Ascending aorta (tissue), 2 donors: ENCODE measurements at regions not wholly inside any gene's neighbourhood (a gene's known extent, or its start where the extent isn't known, plus 50 kb on each side); places are given as distances from the start of the nearest gene placed in this dataset.

Source experiments
- DNase-seq, 2 donors: peaks; one replicate each; pipeline ENCODE4 v3.0.0-alpha.2; 2019; ENCODE audit warnings: low spot score in 2 of 2
- H3K27ac ChIP-seq, 2 donors: fragments of 200-600 bp; sonication (generic); one replicate each; pipeline ENCODE4 v1.5.1; 2016 to 2017; ENCODE audit warnings: mild to moderate bottlenecking in 1 of 2
- H3K27me3 ChIP-seq: fragments of 200-600 bp; sonication (generic); one replicate; pipeline ENCODE4 v1.5.1; 2017
- H3K36me3 ChIP-seq, 2 donors: fragments of 200-600 bp; sonication (generic); one replicate each; pipeline ENCODE4 v1.5.1; 2016
- H3K4me1 ChIP-seq, 2 donors: fragments of 200-600 bp; sonication (generic); one replicate each; pipeline ENCODE4 v1.5.1; 2016 to 2017; ENCODE audit warnings: mild to moderate bottlenecking in 1 of 2
- H3K4me3 ChIP-seq, 2 donors: fragments of 200-600 bp; sonication (generic); one replicate each; pipeline ENCODE4 v1.5.1; 2016 to 2017; ENCODE audit warnings: mild to moderate bottlenecking in 1 of 2
- H3K9me3 ChIP-seq, 2 donors: fragments of 200-600 bp; sonication (generic); one replicate each; pipeline ENCODE4 v1.5.1; 2016
- intact Hi-C: fragments of 100-400 bp; cut with DNase I; formaldehyde crosslinking; loops from one replicate; pipeline ENCODE4 v1.15.1; 2023
- TF ChIP-seq, protein P1 (sequence below), 3 experiments: fragments of 200-600 bp in 2 of 3; fragments of 450-650 bp in 1 of 3; sonication (generic) in 2 of 3; IDR thresholded peaks; one replicate each; pipeline ENCODE4 v1.5.1; 2016 to 2019; ENCODE audit warnings: antibody characterized with exemption in 3 of 3, mild to moderate bottlenecking in 1 of 3, moderate library complexity in 1 of 3

DNA sequence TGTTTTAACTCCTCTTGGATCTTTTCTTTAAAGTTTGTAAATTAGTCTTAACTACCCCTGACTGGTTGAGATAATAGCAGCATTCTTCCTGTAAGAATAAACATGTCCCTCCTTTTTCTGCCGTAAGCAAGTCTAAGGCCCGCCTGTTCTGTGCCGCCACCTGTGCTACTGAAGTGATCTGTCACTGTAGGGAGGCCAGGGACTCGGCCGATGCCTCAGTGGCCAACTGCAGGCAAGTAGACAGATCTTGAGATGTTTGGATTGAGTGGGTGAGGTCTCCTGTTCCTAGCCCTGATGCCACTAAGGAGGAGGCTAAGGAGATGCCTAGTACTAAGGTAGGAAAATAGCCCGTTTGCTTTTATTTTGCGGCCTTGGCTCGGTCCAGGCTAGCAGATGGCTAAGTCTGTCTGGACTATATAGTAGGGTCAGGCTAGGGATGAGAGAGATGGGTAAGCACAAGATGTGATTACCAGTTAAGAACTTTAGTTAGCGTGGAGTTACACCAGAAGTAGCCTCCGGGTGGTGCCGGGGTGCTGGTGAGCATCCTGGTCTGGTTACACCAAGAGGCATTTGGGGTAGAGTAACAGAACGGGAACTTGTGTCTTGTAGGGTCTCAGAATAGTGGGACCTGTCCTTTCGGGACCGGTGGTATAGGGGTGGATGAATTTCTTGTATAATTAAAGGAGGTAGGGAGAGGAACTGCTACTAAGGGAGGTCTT, 584.2 kb downstream of the SUCLG1 start:
- H3K36me3 ChIP-seq: no peaks in the 10 kb centered on the region
- intact Hi-C loops: no loop called here
- H3K4me3 ChIP-seq: no peak overlapping the region
- no peak for DNase-seq
- H3K4me1 ChIP-seq: no peaks in the 10 kb centered on the region
- no peaks in the 10 kb centered on the region for H3K27me3 ChIP-seq
- H3K9me3 ChIP-seq: no peaks in the 10 kb centered on the region
- TF ChIP-seq, protein P1, sequence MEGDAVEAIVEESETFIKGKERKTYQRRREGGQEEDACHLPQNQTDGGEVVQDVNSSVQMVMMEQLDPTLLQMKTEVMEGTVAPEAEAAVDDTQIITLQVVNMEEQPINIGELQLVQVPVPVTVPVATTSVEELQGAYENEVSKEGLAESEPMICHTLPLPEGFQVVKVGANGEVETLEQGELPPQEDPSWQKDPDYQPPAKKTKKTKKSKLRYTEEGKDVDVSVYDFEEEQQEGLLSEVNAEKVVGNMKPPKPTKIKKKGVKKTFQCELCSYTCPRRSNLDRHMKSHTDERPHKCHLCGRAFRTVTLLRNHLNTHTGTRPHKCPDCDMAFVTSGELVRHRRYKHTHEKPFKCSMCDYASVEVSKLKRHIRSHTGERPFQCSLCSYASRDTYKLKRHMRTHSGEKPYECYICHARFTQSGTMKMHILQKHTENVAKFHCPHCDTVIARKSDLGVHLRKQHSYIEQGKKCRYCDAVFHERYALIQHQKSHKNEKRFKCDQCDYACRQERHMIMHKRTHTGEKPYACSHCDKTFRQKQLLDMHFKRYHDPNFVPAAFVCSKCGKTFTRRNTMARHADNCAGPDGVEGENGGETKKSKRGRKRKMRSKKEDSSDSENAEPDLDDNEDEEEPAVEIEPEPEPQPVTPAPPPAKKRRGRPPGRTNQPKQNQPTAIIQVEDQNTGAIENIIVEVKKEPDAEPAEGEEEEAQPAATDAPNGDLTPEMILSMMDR (IDR thresholded peaks at IDR 0.05): no peak
- H3K27ac ChIP-seq: no peak overlapping the region

DNA sequence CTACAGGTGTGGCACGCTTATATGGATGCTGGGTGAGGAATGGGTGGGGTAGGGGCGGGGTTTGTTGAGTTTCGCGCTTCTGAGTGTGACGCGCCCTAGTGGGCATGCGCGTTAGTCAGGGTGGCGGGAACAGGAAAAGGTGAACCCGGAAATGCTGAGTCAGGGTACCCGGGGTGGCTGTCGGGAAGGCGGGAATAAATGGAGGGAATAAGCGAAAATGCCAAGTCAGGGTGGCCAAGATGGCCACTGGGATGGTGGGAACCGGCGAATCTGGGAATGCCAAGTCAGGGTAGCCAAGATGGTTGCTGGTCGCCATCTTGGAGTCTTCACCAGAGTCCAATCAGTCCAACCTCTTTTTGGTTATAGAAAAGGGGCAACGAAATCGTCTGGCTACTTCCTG, 585.0 kb downstream of the SUCLG1 start:
- TF ChIP-seq, protein P1 (IDR thresholded peaks at IDR 0.05): no peak
- Histone ChIP-seq H3K36me3 (no peaks in the 10 kb centered on the region), H3K4me1 (no peaks in the 10 kb centered on the region), H3K9me3 (no peaks in the 10 kb centered on the region), H3K4me3 (no peak overlapping the region), H3K27ac (no peak overlapping the region), H3K27me3 (no peaks in the 10 kb centered on the region)
- intact Hi-C loops: no loop called here
- DNase-seq: no peak

DNA sequence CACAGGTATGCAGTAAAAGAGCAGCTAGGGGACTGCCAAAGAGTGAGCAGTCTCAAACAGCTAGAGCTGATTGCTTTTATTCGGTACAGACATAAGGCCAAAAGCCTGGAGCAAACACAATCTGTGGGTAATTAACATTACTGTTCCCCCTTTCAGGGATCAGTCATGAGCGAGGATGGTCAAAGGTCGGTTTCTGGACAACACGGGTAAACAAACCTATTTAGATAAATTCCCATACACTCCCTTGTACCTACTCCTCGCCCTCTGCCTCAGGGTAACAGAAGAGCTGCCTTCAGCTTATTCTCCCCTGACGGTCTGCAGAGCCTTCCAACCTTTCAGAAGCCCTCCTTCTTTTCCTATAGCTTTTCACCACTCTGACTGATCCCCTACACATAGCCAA, 586.0 kb downstream of the SUCLG1 start:
- Histone ChIP-seq H3K36me3 (no peaks in the 10 kb centered on the region), H3K27ac (no peak overlapping the region), H3K4me3 (no peak overlapping the region), H3K4me1 (no peaks in the 10 kb centered on the region), H3K27me3 (no peaks in the 10 kb centered on the region), H3K9me3 (no peaks in the 10 kb centered on the region)
- no peak for DNase-seq
- intact Hi-C loops: no loop called here
- TF ChIP-seq, protein P1 (IDR thresholded peaks at IDR 0.05): no peak

DNA sequence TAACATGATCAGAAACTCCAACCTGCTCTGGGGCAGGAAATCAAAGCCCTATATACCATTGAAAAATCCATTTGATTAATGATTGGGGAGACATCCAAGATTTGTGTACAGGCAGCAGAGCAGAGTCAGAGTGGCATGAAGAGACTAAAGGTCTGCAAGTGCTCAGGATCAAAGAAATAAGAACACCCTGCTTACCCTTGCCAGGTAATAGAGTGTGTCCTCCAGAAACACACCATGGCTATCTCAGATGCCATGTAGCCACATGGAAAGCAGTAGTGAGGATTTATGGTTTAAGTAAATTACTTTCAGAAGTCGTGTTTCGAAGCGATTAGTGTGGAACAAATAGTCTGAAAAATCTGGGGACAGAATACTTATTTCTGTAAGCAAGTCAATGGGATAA, 592.9 kb downstream of the SUCLG1 start:
- no peak overlapping the region for H3K4me3 ChIP-seq
- DNase-seq: no peak
- H3K27me3 ChIP-seq: no peaks in the 10 kb centered on the region
- intact Hi-C loops: no loop called here
- H3K36me3 ChIP-seq: no peaks in the 10 kb centered on the region
- TF ChIP-seq, protein P1 (IDR thresholded peaks at IDR 0.05): no peak
- H3K9me3 ChIP-seq: no peaks in the 10 kb centered on the region
- no peaks in the 10 kb centered on the region for H3K4me1 ChIP-seq
- H3K27ac ChIP-seq: no peak overlapping the region

DNA sequence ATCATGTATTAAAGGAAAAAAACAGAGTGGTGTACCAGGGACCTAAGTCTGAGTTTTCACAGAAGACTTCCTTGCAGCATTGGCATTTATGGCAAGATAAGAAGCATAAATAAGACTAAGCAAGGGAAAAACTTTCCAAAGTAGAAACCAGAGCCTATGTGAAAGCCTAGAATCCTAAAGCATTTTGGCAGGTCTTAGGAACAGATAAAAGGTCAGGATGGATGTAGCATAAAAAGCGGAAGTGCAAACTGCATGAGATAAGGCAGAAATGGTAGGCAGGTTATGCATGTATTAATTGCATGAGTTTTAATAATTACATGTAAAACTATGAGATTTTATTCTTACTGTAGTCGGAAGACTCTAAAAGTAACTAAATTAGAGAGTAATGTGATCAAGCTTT, 596.5 kb downstream of the SUCLG1 start:
- H3K27ac ChIP-seq: no peak overlapping the region
- H3K9me3 ChIP-seq: no peaks in the 10 kb centered on the region
- TF ChIP-seq, protein P1 (IDR thresholded peaks at IDR 0.05): no peak
- no peaks in the 10 kb centered on the region for H3K27me3 ChIP-seq
- no peaks in the 10 kb centered on the region for H3K36me3 ChIP-seq
- no peak overlapping the region for H3K4me3 ChIP-seq
- H3K4me1 ChIP-seq: no peaks in the 10 kb centered on the region
- intact Hi-C loops: no loop called here
- DNase-seq: no peak

DNA sequence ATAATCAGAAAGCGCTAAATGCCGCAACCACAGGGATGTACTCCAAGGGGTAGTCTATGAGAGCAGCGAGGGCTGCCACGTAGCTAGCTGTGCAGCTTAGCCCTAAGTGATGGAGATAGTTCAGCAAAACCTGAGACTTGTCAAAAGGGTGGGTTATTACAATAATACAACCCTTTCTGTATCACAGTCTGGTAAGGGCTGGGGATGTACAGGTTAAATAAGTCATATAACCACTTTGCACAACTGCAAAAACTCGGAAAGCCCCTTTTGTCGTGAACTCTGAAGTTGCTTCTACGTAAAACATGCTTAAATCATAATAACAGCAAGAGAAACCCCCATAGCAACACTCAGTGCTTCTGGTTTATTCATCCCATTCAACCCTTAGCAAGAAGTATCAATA, 598.8 kb downstream of the SUCLG1 start:
- H3K4me1 ChIP-seq: no peaks in the 10 kb centered on the region
- TF ChIP-seq, protein P1 (IDR thresholded peaks at IDR 0.05): no peak
- no peak overlapping the region for H3K27ac ChIP-seq
- intact Hi-C loops: no loop called here
- no peaks in the 10 kb centered on the region for H3K27me3 ChIP-seq
- H3K9me3 ChIP-seq: no peaks in the 10 kb centered on the region
- DNase-seq: no peak
- H3K4me3 ChIP-seq: no peak overlapping the region
- no peaks in the 10 kb centered on the region for H3K36me3 ChIP-seq
